HG03432 (cell line): ENCODE measurements at regions not wholly inside any gene's neighbourhood (a gene's known extent, or its start where the extent isn't known, plus 50 kb on each side); places are given as distances from the start of the nearest gene placed in this dataset.
"Not testable (repeated sequence)": the region's sequence is repeated elsewhere in the genome, so short reads cannot be mapped to it uniquely, and the experiment has no call there.

ENCODE experiments used
- ATAC-seq: cut with Tn5 transposase; IDR thresholded peaks from one replicate; pipeline ENCODE4 v1.9.1; 2021; ENCODE audit warnings: mild to moderate bottlenecking, moderate library complexity; ENCODE audit not compliant: unreplicated experiment

DNA sequence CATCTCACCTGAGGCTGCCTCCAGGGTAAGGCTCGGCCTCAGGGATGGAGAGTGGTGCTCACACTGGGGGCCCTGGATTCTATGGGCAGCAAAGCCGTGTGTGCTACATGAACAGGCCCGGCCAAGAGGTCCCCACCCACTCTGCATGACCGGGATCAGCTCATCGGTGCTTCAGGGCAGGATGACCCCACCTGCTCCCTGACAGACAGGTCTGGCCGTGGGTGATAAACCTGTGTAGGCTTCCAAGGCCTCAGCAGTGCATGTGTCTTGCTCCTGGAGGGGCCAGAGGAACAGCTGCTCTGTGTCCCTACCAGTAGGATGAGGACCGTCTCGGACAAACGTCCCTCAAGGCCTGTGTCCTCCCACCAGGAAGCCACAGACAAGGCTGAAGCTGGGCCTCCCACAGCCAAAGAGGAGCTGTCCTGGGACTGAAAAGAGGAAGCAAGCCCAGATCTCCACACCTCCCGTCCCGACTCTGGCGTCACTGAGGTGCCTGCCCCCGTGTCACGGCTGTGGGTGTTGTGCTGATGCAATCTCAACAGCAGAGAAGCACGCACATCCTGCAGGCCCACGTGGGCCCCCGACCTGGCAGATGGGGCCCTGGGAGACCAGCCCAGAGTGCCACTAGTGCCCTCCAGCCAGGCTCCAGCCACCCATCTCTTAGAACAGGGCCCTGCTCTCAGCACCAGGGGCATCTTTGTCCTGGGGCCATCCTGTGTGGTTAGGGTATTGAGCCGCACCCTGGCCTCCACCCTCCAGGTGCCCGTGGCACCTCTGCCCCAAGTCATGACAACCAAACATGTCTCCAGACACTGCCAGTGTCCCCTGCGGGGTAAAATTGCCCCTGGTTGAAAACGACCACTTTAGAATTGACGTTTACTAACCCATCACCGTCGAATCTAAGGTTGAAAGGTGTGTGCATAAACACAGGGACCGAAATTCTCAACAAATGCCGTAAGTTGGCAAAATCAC lies 5455.9 kb upstream of the TPTE start:
- ATAC-seq: peak; percentile 79

DNA sequence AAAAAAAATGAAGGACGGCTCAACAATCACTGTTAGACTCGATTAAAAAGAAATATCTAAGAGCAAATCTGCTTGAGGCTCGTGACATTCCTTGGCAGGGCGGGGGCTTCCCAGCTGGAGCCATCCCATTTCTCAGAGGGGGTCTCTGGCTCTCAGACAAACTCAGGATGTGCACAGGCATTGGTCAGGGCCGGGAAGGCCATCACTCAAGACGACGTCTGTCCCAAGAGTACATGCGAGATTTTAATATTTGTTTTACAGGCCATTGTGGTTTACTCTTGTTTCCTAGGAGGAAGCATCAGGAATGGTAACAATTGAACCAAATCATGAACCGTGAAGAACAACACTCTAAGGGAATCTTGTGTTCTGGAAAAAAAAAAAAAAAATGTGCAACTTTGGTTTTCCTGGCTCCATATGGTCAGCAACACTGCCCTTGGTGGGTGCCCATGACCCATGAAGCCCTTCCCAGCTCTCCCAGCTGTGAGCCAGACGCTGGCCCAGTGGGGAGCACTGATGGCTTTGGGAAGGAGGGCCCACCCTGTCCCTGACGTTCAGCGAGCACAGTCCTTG lies 5454.6 kb upstream of the TPTE start:
- ATAC-seq: not testable (repeated sequence)

DNA sequence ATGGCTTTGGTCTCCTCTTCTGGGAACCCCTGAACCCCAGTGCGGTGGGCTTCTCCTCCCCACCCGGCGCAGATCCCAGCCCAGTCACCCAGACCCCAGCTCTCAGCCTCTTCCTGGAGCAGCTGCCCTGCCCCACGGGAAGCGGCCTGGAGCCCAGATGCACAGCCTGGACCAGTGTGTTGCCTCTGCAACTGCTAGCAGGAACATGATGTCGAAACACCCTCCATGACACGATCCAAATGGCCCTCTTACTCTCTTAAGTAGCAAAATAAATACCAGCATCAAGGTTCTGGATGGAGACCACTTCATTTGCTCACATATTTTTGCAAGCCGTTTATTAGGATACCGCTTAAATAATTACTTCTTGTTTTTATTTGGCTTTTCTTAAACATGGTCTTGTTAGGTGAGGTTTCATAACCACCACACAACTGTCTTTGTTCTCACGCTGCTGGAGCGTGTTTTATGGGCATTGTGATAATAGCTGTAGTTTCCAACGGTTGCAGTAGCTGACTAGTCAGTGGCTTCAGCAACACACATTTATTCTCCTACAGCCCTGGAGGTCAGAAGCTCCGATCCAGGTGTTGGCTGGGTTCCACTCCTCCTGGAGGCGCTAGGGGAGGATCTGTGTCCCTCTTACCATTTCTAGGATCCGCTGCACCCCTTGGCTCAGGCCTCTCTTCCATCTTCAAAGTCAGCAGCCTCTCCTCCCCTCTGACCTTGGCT lies 5453.9 kb upstream of the TPTE start:
- ATAC-seq: not testable (repeated sequence)

DNA sequence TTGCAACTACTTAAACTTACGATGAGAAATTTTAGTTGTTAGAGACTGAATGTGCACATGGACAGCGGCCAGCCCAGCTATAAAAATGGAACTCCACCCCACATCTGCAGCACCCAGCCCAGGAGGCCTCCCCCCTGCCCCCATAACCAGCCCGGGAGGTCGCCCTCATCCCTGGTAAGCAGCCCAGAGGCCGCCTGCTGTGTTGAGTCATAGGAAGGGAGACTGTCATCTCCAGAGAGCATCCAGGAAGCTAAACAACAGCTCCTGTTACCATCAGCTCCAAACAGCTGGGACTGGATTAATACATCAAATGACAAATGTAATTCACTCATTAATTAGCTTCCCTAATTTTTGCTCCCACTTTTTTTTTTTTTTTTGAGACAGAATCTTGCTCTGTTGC lies 5452.7 kb upstream of the TPTE start:
- ATAC-seq: not testable (repeated sequence)

DNA sequence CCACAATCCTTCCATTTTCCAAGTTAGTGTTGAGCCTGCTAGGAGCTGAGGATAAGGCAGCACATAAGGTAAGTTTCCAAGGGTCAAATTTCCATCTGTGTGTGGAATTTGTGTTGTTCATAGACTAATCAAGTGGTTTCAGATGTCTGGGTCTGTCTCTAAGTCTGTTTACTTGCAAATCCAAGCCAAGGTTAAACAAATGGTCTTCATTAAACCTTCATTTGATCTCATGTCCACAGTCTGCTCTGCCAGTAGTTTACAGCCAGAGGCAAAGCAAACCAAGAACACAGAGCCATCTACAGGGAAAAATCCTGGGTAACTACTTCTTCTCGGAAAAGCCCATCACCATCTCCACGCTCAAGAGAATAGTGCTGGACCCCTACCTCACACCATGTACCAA lies 5450.2 kb upstream of the TPTE start:
- ATAC-seq: not testable (repeated sequence)

DNA sequence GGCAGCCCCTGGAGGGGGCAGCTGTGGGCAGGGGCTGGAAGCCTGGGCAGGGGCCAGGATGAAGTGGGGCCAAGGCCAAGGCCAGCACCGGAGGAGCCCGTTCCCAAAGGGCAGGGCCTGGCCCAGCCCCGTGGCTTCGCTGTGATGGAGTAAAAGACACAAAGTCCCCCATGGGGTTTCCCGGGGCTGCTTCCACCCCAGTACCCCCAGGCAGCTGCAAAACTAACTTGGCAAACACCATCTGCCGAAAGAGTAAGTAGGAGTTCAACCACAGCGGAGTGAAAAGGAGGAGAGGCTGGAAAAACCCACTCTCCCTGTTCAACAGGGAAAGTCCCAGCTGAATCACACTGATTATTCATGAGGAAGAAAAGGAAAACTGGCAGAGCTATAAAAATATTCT lies 5444.5 kb upstream of the TPTE start:
- not testable (repeated sequence) for ATAC-seq

DNA sequence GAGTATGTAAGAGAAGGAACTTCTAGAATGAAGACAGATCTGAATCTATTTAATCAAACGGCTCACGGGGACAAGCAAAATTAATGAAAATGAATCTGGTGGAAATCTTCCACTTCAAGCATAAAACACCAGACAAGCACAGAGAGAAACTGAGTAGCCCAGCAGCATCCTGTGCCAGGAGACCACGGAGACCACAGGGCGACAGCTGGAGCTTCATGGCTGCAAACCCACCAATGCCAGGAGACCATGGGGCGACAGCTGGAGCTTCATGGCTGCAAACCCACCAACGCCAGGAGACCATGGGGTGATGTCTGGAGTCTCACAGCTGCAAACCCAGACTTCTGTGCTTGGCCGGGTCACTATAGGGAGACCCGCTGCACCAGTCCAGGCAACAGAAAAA lies 5442.0 kb upstream of the TPTE start:
- not testable (repeated sequence) for ATAC-seq

DNA sequence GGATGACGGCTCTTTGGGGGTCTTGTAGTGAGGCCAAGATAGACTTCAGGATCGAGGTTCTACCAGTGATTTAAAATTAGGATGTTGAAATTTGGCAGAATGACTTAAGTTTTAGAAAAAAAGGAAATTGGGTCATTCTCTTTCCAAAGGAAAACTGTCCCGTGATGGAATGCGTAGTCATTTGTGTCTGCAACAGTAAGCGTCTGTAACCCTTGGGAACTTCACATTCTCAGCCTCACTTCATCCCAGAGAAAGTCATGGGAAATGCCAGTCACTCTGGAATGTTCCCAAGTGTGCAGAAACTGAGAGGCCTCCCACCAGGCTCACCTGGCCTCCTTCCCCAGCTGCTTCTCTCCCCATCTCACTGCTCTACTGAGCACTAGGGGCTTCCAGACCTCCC lies 5441.4 kb upstream of the TPTE start:
- not testable (repeated sequence) for ATAC-seq

DNA sequence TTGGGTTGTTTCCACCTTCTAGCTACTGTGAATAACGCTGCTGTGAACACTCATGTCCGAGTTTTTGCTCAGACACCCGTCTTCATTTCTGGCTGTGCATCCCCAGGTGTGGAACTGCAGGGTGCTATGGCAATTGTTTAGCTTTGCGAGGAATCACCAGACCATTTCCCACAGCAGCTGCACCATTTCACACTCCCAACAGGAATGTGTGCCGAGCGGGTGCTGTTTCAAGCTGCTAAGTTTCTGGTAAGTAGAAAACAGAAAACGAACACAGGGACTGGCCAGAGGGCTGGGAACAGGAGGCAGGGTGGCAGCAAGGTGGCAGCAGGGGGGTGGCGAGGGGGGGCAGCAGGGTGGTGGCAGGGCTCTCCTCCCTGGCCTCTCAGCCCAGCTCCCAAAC lies 5437.1 kb upstream of the TPTE start:
- ATAC-seq: not testable (repeated sequence)

DNA sequence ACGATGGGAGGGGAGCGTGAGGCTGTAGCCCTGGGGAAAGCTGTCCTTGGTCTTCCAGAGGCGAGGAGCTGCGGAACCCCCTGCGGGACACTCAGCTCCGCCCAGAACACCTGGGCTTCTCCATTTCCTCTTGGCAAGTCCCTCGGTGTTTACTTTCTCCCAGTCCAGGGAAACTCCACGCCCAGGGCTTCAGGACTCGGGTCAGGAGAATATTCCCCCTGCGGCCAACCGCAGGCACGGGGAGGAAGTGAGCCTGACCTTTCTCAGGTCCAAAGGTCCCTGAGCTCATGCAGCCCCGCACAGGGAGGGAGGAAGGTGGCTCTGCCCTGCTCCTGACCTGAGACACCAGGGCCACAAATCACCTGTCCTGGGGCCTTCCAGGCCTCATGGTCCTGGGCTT lies 5435.9 kb upstream of the TPTE start:
- ATAC-seq: not testable (repeated sequence)

DNA sequence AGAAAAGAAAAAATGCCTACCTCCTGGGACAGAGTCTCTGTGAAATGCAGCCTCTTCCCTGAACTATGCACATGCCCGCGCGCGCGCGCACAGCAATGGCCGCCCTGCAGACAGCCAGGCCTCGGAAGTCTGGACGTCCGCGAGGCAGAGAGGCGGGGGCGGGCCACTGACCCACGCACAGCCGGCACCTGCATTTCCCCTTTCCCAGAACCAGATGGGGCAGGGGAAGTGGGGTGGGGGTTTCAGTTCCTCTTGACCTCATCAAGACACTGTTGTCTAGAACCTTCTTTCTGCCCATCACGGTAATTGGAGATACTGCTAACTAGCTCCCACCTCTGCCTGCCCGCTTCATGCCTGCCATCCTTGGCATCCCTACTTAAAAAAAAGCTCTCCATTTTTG lies 5435.0 kb upstream of the TPTE start:
- not testable (repeated sequence) for ATAC-seq

DNA sequence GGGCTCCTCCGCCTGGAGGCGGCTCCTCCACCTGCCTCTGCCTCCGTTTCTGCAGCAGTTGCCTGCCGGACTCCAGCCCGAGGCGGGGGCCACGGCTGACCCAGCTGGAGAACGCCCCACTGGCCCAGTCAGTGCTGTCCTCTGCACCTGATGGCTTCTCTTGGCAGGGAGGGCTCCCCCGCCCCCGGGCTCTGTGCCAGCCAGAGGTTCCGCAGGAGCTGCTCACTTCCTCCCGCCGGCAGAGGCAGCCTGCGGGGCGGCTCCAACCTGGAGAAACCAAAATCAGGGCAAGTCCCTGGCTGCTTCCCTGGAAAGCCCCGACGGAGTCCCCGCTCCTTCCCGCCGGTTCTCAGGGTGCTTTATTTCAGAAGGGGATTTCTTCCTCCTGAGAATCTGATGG lies 5432.6 kb upstream of the TPTE start:
- ATAC-seq: not testable (repeated sequence)

DNA sequence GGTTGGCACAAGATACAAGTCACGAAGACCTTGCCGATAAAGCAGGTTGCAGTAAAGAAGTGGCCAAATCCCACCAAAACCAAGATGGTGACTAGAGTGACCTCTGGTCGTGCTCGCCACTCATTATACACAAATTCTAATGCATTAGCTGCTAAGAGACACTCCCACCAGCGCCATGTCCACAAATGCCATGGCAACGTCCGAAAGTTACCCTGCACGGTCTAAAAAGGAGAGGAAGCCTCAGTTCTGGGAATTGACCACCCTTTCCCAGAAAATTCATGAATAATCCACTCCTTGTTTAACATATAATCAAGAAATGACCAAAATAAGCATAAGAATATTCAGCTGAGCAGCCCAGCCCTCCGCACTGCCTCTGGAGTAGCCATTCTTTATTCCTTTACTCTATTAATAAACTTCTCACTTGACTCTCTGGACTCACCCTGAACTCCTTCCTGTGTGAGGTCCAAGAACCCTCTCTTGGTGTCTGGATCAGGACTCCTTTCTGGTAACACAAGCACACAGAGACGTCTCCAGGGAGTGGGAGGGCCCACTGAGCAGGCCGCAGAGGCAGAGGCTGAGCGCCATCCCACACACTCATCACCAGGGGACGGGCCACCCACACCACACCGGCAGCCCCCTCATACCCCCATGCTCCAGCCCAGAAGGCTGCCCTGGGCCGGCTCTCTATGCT lies 5431.8 kb upstream of the TPTE start:
- not testable (repeated sequence) for ATAC-seq

DNA sequence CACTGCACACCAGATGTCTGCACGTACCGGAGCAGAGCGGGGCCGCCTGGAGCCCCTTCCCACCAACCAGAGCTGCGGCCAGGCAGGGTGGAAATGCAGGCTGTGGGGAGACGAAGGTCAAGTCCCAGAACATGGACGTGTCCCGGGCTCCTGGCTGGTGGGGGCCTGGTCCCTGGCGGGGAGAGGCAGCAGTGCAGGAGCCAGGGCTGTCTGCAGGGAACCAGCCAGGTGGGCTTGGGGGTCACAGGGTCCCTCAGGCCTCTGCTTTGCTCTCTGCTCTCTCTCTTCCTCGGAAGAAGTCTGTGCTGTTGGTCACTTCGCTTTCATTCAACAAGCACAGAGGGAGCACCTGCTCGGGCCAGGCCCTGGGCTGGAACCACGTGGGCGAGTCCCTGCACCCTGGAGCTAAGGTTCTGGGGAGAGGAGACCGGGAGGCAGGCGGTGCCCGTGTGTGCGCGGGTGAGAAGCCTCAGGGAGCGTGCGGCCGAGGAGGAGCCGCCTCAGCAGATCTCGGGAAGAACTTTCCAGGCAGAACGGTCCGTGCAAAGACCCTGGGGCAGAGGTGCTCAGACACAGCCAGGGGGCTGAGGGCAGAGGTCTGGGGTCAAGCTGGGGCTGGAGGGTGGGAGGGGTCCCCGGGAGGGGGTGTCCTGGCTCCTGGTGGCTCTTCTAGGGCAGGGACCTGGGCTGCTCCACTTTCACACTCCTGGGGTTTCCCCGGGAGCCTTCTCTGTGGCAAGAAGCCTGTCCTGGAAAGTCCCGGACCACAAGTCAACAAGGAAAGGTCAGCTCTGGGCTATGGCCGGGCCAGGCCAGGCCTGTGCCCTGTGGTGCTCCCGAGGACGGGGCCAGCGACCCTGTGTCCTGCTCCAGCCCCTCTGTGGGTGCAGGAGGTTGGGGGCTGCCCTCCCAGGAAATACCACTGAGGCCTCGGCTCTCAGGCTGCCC lies 5431.0 kb upstream of the TPTE start:
- not testable (repeated sequence) for ATAC-seq

DNA sequence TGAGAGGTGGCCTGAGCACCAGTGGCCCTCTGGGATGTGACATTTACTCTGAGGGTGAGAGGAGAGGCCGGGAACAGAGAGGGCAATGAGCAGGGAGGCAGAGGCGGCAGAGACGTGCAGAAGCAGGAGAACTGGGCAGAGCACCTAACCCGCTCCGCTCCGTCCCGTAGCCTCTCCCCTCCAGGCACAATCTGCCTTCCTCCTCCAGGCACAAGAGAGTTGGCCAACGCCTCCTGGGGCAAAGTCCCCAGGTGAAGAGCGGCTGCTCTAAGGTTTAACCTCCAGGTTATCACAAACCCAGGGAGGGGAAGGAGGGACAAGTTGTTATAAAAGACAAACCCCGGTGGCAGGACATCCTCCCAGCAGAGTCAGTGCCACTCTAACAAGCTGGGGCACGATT lies 5430.1 kb upstream of the TPTE start:
- ATAC-seq: not testable (repeated sequence)

DNA sequence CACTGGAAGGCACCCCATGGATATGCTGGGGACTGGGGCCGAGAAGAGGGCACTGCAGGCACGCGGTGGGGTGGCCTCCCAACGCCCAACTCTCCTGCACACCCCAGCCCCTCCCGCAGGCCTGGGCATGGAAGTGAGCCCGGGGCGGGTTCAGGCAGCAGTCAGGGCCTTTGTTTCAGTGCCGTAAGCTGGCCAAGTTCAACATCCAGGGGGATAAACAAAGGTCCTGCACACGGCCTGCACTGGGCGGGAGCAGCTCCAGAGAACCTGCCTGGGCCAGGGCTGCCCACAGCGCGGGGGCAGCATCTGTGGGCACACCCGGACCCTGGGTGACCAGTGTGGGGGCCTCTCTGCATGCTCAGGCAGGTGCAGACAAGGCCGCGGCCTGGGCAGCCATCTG lies 5425.8 kb upstream of the TPTE start:
- ATAC-seq: not testable (repeated sequence)

DNA sequence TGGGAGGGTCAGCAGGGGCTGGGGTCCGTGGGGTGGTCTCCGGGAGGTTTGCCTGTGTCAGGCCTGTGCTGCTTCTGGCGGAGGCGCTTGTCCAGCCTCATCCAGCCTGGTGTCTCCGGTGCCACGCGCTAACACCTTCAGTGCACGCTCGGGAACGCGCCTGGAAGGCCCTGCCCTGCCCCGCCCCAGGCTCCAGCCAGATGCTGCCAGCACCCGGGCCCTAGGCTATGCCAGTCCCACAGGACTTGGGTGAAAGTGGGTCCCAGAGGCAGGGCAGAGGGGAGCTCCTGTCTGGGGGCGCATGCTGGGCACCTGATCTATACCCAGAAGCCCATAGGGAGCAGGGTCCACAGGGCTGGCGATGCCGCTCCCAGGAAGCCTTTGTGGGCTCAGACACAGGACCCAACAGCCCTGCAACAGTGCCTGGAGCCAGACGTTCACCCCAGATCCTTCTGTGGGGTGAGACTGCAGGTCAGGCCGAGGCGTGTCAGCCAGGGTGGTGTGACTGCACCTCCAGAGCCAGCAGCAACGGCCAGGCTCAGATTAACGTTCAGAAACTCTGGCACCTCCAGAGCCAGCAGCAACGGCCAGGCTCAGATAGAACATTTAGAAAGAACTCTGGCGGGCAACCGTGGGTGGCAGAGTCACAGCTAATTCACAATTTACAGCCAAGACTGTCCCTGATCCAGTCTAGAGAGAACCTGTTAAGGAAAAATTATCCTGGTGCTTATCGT lies 5423.2 kb upstream of the TPTE start:
- ATAC-seq: not testable (repeated sequence)

DNA sequence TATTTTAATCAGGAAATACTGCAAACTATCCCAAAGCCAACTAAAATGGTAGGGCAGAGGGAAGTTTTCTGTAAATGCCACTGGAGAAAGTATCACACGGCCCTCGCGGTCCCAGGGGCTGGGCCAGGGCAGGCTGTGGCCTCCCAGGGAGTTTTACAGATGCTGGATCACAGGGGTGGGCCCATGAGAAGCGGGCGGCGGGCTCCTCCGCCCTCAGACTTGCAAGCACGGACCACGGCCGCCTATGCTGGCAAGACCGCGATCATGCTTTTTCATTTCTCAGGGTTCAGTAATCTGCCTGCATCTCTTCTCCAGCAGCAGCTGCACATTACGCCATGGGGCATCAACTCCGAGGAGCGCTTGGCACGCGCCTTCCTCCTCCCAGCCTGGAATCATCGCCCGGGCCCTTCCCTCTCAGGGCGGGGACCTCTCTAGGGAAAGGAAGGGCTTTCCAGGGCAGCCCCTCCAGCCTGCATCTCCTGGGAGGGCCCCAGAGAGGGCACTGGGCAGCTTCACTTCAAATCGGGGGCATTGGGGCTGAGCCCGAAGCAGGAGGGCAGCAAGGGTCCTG lies 5420.7 kb upstream of the TPTE start:
- not testable (repeated sequence) for ATAC-seq

DNA sequence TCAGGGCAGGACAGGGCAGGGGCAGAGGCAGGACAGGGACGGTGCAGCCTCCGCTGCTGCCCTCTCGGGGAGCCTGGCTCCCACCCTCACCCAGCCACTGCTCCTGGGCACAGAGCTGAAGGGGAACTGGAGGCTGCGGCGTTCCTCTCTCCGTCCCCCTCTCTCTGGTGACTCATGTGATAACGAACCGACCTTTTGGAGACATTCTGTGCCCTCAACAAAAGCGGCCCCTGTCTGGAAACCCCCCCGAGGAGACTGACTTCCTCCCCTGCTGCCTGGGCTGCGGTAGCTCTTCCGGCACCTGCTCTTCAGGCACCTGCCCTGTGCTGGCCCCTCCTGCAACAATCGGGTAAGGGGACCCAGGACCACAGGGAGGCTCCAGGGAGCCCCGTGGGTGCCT lies 5419.6 kb upstream of the TPTE start:
- ATAC-seq: peak; percentile 65
